ENCODE measurements at regions not wholly inside any gene's neighbourhood (a gene's known extent, or its start where the extent isn't known, plus 50 kb on each side); places are given as distances from the start of the nearest gene placed in this dataset.

GRCh38 chr2:39898934-39899333, 119.9 kb upstream of the THUMPD2 start:
- no peak for TF ChIP-seq POLR2AphosphoS5 (IDR thresholded peaks at IDR 0.05)
- TF ChIP-seq, protein P1, sequence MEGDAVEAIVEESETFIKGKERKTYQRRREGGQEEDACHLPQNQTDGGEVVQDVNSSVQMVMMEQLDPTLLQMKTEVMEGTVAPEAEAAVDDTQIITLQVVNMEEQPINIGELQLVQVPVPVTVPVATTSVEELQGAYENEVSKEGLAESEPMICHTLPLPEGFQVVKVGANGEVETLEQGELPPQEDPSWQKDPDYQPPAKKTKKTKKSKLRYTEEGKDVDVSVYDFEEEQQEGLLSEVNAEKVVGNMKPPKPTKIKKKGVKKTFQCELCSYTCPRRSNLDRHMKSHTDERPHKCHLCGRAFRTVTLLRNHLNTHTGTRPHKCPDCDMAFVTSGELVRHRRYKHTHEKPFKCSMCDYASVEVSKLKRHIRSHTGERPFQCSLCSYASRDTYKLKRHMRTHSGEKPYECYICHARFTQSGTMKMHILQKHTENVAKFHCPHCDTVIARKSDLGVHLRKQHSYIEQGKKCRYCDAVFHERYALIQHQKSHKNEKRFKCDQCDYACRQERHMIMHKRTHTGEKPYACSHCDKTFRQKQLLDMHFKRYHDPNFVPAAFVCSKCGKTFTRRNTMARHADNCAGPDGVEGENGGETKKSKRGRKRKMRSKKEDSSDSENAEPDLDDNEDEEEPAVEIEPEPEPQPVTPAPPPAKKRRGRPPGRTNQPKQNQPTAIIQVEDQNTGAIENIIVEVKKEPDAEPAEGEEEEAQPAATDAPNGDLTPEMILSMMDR (IDR thresholded peaks at IDR 0.05), result no peak

Measured in sigmoid colon (tissue), 4 donors.